Myocyte (in vitro differentiated cells): ENCODE measurements at regions not wholly inside any gene's neighbourhood (a gene's known extent, or its start where the extent isn't known, plus 50 kb on each side); places are given as distances from the start of the nearest gene placed in this dataset.

Experiments used
- DNase-seq: peaks from one replicate; pipeline ENCODE4 v3.0.0-alpha.2; 2012; ENCODE audit warnings: low read depth

GRCh38 chr22:48208894-48209293 lies 1446.4 kb downstream of the TBC1D22A start:
- no peak for DNase-seq

- DNase-seq, result no peak
Measured at GRCh38 chr22:48207919-48208535, 1445.6 kb downstream of the TBC1D22A start.

DNA sequence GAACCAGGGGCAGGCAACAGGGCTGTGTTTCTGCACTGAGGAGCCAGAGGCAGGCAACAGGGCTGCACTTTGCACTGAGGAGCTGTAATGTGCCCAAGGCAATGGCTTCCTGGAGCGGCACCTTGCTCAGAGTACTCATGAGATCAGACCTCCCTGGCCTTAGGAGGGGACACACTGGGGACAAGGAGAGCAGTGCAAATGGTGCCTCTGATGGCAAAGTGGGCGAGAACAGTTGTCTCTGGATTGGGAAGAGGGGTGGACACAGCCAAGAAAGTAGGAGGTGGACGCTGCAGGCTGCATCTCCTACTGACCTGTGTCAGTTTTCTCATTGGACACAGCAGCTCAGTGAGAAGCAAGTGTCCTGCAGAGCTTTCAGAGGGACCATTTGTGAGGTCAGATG lies 1443.3 kb downstream of the TBC1D22A start:
- DNase-seq, result no peak

GRCh38 chr22:48205161-48205560 lies 1442.7 kb downstream of the TBC1D22A start:
- DNase-seq, result no peak

GRCh38 chr22:48204296-48204695 lies 1441.8 kb downstream of the TBC1D22A start:
- no peak for DNase-seq

GRCh38 chr22:48199667-48200066 lies 1437.2 kb downstream of the TBC1D22A start:
- DNase-seq, result no peak

- DNase-seq, result no peak
Measured at GRCh38 chr22:48198489-48199459, 1436.3 kb downstream of the TBC1D22A start.

GRCh38 chr22:48197189-48197690 lies 1434.8 kb downstream of the TBC1D22A start:
- no peak for DNase-seq

- DNase-seq, result no peak
Measured at GRCh38 chr22:48192920-48193319, 1430.5 kb downstream of the TBC1D22A start.

DNA sequence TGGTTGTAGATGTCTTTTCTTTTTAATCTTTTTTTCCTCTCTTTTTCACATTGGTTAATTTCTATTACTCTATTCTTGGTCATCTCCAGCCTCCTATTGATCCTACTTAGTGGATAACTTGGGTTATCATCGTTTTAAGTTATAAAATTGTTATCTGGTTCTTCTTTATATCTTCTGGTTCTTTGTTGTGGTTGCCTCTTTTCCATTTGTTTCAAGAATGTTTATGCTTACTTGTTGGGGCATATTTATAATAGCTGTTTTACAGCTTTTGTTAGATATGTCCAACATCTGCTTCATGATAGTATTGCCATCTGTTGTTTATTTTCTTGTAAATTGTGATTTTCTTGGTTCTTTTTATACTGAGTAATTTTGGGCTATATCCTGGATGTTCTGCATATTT lies 1429.6 kb downstream of the TBC1D22A start:
- no peak for DNase-seq

DNA sequence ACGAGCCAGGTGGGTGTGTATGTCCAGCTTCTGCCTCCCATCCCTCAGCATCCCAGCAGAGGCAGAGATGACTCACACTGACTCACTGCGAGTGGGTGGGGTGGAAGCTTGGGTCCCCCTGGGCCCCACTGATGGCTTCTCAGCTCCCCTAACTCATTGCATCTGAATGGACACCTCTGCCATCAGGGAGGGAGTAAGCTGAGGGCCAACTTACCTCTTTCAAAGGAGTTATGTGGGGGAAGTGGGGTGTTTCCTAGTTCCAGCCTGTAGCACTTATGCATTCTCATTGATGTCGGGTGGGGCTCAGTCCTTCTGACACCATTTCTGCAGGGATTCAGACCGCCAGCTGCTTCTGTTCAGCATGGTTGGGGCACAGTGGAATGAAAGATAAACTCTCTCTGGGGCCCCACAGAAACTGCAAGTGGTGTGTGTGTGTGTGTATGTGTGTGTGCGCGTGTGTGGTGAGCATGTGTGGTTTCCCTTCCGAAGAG lies 1425.8 kb downstream of the TBC1D22A start:
- no peak for DNase-seq

- no peak for DNase-seq
Measured at GRCh38 chr22:48187356-48187755, 1424.9 kb downstream of the TBC1D22A start.

- no peak for DNase-seq
Measured at GRCh38 chr22:48186146-48186790, 1423.8 kb downstream of the TBC1D22A start.

- no peak for DNase-seq
Measured at GRCh38 chr22:48185071-48186055, 1422.9 kb downstream of the TBC1D22A start.

DNA sequence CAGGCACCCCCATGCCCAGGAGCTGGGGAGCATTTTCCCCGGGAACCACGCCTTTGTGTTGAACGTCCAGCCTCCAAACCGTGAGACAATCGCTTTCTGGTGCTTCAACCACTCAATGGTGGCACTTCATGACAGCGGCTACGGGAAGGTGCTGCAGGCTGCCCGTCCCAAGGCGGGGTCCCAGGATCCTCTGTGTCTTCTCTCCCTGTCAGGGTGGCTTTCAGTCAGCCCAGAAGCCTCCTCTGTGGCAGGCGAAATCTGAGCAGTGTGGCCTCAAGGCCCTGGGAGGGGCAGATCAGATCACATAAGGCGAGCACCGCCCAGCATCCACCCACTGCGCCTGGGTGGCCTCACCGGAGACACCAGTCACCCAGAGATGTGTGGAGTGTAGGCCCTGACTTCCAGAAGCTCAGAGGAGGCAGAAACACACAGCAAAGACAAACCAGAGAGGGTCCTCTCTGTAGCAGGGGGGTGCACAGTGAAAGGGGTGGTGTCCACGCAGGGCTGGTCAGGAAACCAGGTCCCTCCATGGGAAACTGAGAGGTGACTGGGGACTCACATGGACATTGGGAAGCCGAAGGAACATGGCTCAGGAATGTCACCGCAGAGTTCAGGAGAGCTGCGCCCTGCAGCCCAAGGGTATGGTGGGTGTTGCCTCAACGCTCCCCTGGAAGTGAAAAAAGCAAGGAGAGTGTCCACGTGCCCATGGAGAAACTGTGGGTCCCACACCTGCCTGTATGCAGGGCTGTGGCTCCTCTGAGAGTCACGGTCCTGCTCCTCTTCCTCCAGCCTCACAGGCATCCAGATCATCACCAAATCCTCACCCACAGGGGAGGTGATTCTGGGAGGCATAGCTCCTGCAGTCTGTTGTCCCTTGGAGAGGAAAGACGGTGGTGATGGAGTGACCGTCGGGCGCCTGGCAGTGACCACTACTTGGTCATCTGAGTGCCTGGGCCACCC lies 1420.7 kb downstream of the TBC1D22A start:
- no peak for DNase-seq

DNA sequence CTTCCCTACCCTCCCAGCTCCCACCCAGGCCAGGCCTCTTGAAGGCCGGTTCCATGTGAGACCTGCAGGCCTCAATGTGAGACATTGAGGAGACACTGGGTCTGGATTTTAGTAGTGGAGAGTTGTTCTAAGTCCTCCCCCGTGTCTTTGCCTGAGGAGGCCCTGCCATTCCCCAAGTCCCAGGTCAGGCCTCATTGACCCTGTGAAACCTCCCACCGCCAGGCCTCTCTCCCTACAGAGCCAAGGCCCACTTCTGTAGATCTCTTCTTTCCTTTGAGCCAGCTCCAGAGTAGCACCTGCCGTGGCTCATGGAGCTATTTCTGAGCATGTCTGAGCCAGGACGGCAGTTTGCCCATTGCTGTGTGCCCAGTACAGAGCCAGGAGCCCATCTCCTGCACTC lies 1419.6 kb downstream of the TBC1D22A start:
- DNase-seq, result no peak

- no peak for DNase-seq
Measured at GRCh38 chr22:48181263-48181955, 1419.0 kb downstream of the TBC1D22A start.

GRCh38 chr22:48180631-48181030 lies 1418.2 kb downstream of the TBC1D22A start:
- no peak for DNase-seq
